Erythroblast (primary cell): ENCODE measurements at regions not wholly inside any gene's neighbourhood (a gene's known extent, or its start where the extent isn't known, plus 50 kb on each side); places are given as distances from the start of the nearest gene placed in this dataset.

Experiments used
- GATA1 ChIP-seq: IDR thresholded peaks from 2 replicates; pipeline ENCODE4 v1.6.1; 2011; ENCODE audit warnings: low read depth, mild to moderate bottlenecking, control low read depth, low read length, moderate library complexity
- POLR2A ChIP-seq: IDR thresholded peaks from 2 replicates; pipeline ENCODE4 v1.6.1; 2011; ENCODE audit warnings: mild to moderate bottlenecking, low read length

DNA sequence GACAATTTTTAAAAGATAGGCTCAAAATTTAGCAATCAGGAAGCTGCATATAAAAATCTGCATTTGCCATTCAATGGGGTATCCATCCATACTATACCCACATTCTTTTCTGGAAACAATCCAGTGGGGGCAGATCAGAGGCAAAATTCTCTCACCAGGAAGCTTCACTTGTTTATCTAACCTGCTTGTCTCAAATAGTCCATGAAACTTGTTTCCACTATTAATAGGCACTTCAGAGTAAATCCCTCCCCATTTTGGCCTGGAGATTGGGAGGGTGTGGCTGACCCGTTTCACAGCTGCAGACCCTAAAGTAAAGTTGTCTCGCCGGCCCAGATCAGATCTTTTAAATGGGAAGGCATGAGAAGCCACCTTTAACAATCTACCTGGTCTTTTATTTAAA, 139.4 kb upstream of the CPNE8 start:
- TF ChIP-seq POLR2A (no peak), GATA1 (no peak)
